ENCODE measurements at regions not wholly inside any gene's neighbourhood (a gene's known extent, or its start where the extent isn't known, plus 50 kb on each side); places are given as distances from the start of the nearest gene placed in this dataset.

DNA sequence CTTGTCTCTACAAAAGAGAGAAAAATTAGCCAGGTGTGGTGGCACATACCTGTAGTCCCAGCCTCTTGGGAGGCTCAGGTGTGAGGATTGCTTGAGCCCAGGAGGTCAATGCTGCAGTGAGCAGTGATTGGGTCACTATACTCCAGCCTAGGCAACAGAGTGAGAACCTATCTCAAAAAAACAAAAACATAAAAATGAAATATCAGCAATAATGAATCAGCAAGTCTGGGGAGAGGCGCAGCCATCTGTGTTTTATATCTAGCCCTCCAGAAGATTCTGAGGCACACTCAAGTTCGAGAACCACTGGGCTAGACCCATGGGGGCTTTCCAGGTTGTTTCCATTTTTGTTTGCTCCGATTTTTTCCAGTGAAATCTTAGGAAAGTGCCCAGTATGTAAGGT lies 88.1 kb upstream of the BCL6 start:
- no peak for TF ChIP-seq CEBPB (IDR thresholded peaks at IDR 0.05; ENCODE audit: low read depth, low read length)
- TF ChIP-seq CTCF (conservative IDR thresholded peaks at IDR 0.05; ENCODE audit: low read depth, low read length) = no peak
- TF ChIP-seq MAZ (IDR thresholded peaks at IDR 0.05; ENCODE audit: borderline replicate concordance, low read depth, low read length) = no peak
- no peak for TF ChIP-seq FOS (IDR thresholded peaks at IDR 0.05; ENCODE audit: low read depth, low read length)
- TF ChIP-seq RFX5 (IDR thresholded peaks at IDR 0.05; ENCODE audit: low read depth, low read length) = no peak
- TF ChIP-seq USF2 (IDR thresholded peaks at IDR 0.05; ENCODE audit: low read depth, low read length) = no peak
- TF ChIP-seq POLR2A (IDR thresholded peaks at IDR 0.05; ENCODE audit: low read depth, low read length) = no peak
- TF ChIP-seq NFE2L2 (IDR thresholded peaks at IDR 0.05; ENCODE audit: low read depth, low read length) = no peak
- no peak for TF ChIP-seq MAFK (IDR thresholded peaks at IDR 0.05; ENCODE audit: low read depth, low read length)
- TF ChIP-seq CHD1 (IDR thresholded peaks at IDR 0.05; ENCODE audit: low read depth, low read length) = no peak
- TF ChIP-seq BHLHE40 (IDR thresholded peaks at IDR 0.05; ENCODE audit: low read depth, low read length) = no peak
- TF ChIP-seq MXI1 (IDR thresholded peaks at IDR 0.05; ENCODE audit: borderline replicate concordance, low read depth, low read length) = no peak
- TF ChIP-seq RCOR1 (IDR thresholded peaks at IDR 0.05; ENCODE audit: insufficient replicate concordance, low read length) = no peak

All from IMR-90 (cell line).